Progenitor cell of endocrine pancreas (in vitro differentiated cells): ENCODE measurements at regions not wholly inside any gene's neighbourhood (a gene's known extent, or its start where the extent isn't known, plus 50 kb on each side); places are given as distances from the start of the nearest gene placed in this dataset.

ENCODE experiments used
- DNase-seq: peaks from one replicate; pipeline ENCODE4 v3.0.0; 2021; ENCODE audit warnings: low spot score; ENCODE audit not compliant: unreplicated experiment
- H3K27ac Mint-ChIP-seq: 2 replicates; pipeline ENCODE4 v1.8.0; 2021; ENCODE audit warnings: mild to moderate bottlenecking, moderate library complexity, mixed read lengths
- H3K27me3 Mint-ChIP-seq: 2 replicates; pipeline ENCODE4 v1.8.0; 2021; ENCODE audit warnings: mixed read lengths
- H3K36me3 Mint-ChIP-seq: 2 replicates; pipeline ENCODE4 v1.8.0; 2022; ENCODE audit warnings: mixed read lengths; ENCODE audit not compliant: insufficient read depth
- H3K4me1 Mint-ChIP-seq: 2 replicates; pipeline ENCODE4 v1.8.0; 2021; ENCODE audit warnings: low read depth, mixed read lengths
- H3K4me3 Mint-ChIP-seq: 2 replicates; pipeline ENCODE4 v1.8.0; 2021; ENCODE audit warnings: low read depth, mild to moderate bottlenecking, moderate library complexity, mixed read lengths
- H3K9me3 Mint-ChIP-seq: 2 replicates; pipeline ENCODE4 v1.8.0; 2021; ENCODE audit warnings: low read depth, mixed read lengths
- TF ChIP-seq, protein P1 (sequence below): fragments of 200-600 bp; sonication (generic); IDR thresholded peaks from one replicate; pipeline ENCODE4 v1.5.0; 2021; ENCODE audit warnings: antibody characterized with exemption, mild to moderate bottlenecking; ENCODE audit not compliant: unreplicated experiment

- H3K4me1 Mint-ChIP-seq: no peaks in the 10 kb centered on the region
- H3K27me3 Mint-ChIP-seq: no peaks in the 10 kb centered on the region
- DNase-seq: no peak
- no peaks in the 10 kb centered on the region for H3K9me3 Mint-ChIP-seq
- TF ChIP-seq, protein P1, sequence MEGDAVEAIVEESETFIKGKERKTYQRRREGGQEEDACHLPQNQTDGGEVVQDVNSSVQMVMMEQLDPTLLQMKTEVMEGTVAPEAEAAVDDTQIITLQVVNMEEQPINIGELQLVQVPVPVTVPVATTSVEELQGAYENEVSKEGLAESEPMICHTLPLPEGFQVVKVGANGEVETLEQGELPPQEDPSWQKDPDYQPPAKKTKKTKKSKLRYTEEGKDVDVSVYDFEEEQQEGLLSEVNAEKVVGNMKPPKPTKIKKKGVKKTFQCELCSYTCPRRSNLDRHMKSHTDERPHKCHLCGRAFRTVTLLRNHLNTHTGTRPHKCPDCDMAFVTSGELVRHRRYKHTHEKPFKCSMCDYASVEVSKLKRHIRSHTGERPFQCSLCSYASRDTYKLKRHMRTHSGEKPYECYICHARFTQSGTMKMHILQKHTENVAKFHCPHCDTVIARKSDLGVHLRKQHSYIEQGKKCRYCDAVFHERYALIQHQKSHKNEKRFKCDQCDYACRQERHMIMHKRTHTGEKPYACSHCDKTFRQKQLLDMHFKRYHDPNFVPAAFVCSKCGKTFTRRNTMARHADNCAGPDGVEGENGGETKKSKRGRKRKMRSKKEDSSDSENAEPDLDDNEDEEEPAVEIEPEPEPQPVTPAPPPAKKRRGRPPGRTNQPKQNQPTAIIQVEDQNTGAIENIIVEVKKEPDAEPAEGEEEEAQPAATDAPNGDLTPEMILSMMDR: no peak
- no peak overlapping the region for H3K27ac Mint-ChIP-seq
- H3K36me3 Mint-ChIP-seq: no peaks in the 10 kb centered on the region
- no peak overlapping the region for H3K4me3 Mint-ChIP-seq
These were observed 331.5 kb upstream of the ATP10B start for GRCh38 chr5:161183559-161183958.

- H3K9me3 Mint-ChIP-seq: no peaks in the 10 kb centered on the region
- TF ChIP-seq, protein P1: no peak
- no peaks in the 10 kb centered on the region for H3K36me3 Mint-ChIP-seq
- no peak for DNase-seq
- no peaks in the 10 kb centered on the region for H3K4me1 Mint-ChIP-seq
- H3K27me3 Mint-ChIP-seq: no peaks in the 10 kb centered on the region
- H3K4me3 Mint-ChIP-seq: no peak overlapping the region
- H3K27ac Mint-ChIP-seq: no peak overlapping the region
These were observed 324.2 kb upstream of the ATP10B start for GRCh38 chr5:161176221-161176620.

DNA sequence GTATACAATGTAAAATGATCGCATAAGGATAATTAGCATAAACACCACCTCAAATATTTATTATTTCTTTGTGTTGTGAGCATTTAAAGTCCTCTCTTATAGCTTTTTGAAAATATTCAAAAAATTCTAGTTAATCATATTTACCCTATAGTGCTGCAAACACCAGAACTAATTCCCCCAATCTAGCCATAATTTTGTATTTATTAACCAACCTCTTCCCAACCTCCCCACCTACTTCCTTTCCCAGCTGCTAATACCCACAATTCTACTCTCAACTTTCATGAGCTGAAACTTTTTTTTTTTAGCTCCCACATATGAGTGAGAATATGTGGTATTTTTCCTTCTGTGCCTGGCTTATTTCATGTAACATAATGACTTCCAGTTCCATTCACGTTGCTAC is 317.8 kb upstream of the ATP10B start:
- Mint-ChIP-seq H3K4me1 (no peaks in the 10 kb centered on the region), H3K4me3 (no peak overlapping the region)
- no peak for DNase-seq

DNA sequence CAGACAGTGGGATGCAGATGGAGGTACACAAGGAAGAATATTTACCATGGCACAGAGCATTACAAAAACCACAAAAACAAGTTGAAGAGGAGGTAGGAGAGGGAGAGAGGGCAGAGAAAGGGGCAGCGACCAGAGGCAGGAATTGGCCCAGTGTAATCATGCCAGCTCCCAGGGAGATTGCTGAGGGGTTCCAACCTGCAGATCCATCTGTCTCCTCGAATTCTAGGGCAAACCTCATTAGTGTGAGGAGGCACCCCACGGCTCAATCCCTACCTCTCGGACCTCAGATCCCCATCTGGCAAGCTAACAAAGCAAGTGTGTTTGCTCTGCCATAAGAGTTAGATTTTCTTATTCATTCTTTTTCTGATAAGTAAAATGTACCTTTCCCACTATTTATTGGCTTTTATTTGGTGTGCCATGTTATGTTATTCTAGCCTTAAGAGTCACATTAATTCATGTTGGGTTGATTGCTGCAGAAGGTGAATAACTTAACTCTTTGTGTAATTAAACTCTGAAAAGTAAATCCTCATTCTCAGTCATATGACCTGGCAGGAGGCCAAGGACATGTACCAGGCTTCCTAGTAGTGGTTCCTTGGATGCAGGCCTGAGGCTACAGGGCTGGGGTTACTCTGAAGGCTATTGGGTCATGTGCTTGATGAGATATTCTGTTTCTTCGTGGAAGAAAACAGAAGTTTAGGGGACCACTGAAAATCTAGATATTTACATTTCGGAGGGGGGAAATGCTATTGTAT is 315.2 kb upstream of the ATP10B start:
- Mint-ChIP-seq H3K27ac (no peak overlapping the region), H3K4me1 (no peaks in the 10 kb centered on the region), H3K4me3 (no peak overlapping the region), H3K9me3 (no peaks in the 10 kb centered on the region), H3K27me3 (no peaks in the 10 kb centered on the region), H3K36me3 (no peaks in the 10 kb centered on the region)
- DNase-seq: no peak
- TF ChIP-seq, protein P1: no peak

More for the DNA sequence above, 317.8 kb upstream of the ATP10B start:
- no peak overlapping the region for H3K27ac Mint-ChIP-seq
- TF ChIP-seq, protein P1: no peak
- H3K36me3 Mint-ChIP-seq: no peaks in the 10 kb centered on the region
- H3K9me3 Mint-ChIP-seq: no peaks in the 10 kb centered on the region
- no peaks in the 10 kb centered on the region for H3K27me3 Mint-ChIP-seq

- no peak overlapping the region for H3K27ac Mint-ChIP-seq
- no peaks in the 10 kb centered on the region for H3K9me3 Mint-ChIP-seq
- no peaks in the 10 kb centered on the region for H3K27me3 Mint-ChIP-seq
- no peak for DNase-seq
- H3K4me1 Mint-ChIP-seq: no peaks in the 10 kb centered on the region
- H3K4me3 Mint-ChIP-seq: no peak overlapping the region
- no peaks in the 10 kb centered on the region for H3K36me3 Mint-ChIP-seq
- TF ChIP-seq, protein P1: no peak
These were observed 314.1 kb upstream of the ATP10B start for GRCh38 chr5:161165998-161166660.
